Thyroid gland (tissue), 4 donors: ENCODE measurements at regions not wholly inside any gene's neighbourhood (a gene's known extent, or its start where the extent isn't known, plus 50 kb on each side); places are given as distances from the start of the nearest gene placed in this dataset.

Experiments
- CTCF ChIP-seq, 6 experiments: fragments of 200-600 bp in 3 of 6; fragments of 450-650 bp in 3 of 6; sonication (generic) in 3 of 6; IDR thresholded peaks; one replicate each; pipeline ENCODE4 v1.5.1; 2016 to 2019; ENCODE audit warnings: antibody characterized with exemption in 6 of 6, mild to moderate bottlenecking in 2 of 6, inconsistent platforms in 1 of 6, moderate library complexity in 1 of 6
- POLR2A ChIP-seq, 2 donors: fragments of 450-650 bp; IDR thresholded peaks; one replicate each; pipeline ENCODE4 v1.6.1; 2017; ENCODE audit warnings: antibody characterized with exemption in 2 of 2, mild to moderate bottlenecking in 2 of 2, moderate library complexity in 1 of 2

- TF ChIP-seq POLR2A (IDR thresholded peaks at IDR 0.05) = no peak
- TF ChIP-seq CTCF (IDR thresholded peaks at IDR 0.05) = no peak
These were observed 210.8 kb upstream of the SMIM21 start for GRCh38 chr18:75638223-75638775.
